SK-N-DZ (cell line): ENCODE measurements at regions not wholly inside any gene's neighbourhood (a gene's known extent, or its start where the extent isn't known, plus 50 kb on each side); places are given as distances from the start of the nearest gene placed in this dataset.
"Not testable (repeated sequence)": the region's sequence is repeated elsewhere in the genome, so short reads cannot be mapped to it uniquely, and the experiment has no call there.

Experiments
- DNase-seq: peaks from one replicate; pipeline ENCODE4 v3.0.0-alpha.2; 2015; ENCODE audit warnings: low spot score
- small RNA-seq, 2 experiments: library from RNA; depleted of rRNA; stranded (forward); fragments of <200 nt; gene quantifications; one replicate each; pipeline ENCODE3, GENCODE V24; 2014

- DNase-seq, result no peak
Measured at GRCh38 chr7:120170834-120171233, 102.1 kb upstream of the KCND2 start.

DNA sequence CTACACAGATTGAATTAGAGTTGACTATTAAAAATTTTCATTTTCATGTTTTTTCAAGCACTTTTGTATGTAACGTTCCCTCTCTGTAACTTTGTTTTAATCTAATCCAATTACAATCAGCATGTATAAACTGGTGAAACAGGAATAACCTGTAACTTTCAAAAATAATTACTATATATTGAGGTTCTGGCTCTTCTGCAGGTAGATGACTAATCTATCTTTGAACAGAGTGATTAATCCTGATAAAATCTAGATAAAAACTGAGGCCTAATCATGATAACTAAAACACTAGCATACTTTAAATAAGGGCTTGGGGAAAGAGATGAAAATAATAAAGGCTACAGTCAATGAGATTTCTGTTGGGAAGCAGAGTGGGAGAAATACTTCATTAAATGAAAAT lies 101.6 kb upstream of the KCND2 start:
- no peak for DNase-seq

DNA sequence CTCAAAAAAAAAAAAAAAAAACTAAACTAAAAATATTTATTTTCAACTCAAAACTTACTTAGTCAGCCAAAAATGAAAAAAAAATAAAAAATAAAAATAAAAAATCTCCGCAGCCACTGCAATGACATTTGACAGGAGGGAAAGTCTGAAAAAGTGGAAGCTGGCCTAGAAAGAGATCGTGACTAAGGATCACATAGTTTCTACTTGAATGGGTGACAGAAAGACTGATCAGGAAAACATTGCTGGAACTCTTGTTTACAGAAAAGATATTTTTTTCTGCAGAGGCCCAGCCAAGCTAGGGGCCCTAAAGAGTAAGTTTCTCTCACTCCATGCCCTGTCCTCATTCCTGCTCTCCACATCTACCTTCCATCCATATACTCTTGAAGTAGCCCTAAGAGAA lies 92.8 kb upstream of the KCND2 start:
- no peak for DNase-seq

- no peak for DNase-seq
Measured at GRCh38 chr7:120181499-120181898, 91.5 kb upstream of the KCND2 start.

DNA sequence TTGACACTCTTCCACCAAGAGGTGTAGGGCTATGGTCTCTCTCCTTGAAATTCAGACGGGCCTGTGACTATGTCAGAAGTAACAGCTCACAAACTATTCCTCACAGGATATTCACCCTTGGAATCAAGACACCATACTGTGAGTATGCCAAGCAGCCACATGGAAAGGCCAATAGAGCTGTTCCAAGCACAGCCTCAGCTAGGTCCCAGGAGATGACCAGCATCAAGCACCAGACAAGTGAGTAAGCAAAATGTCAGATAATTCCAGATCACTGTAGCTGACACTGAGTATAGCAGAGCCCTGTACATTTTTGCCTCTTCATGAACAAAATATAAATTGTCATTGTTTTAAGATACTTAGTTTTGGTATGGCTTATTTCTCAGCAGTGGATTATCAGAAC lies 88.1 kb upstream of the KCND2 start:
- DNase-seq, result no peak

GRCh38 chr7:120185940-120186682 lies 86.9 kb upstream of the KCND2 start:
- DNase-seq, result no peak

GRCh38 chr7:120186688-120187087 lies 86.3 kb upstream of the KCND2 start:
- no peak for DNase-seq

DNA sequence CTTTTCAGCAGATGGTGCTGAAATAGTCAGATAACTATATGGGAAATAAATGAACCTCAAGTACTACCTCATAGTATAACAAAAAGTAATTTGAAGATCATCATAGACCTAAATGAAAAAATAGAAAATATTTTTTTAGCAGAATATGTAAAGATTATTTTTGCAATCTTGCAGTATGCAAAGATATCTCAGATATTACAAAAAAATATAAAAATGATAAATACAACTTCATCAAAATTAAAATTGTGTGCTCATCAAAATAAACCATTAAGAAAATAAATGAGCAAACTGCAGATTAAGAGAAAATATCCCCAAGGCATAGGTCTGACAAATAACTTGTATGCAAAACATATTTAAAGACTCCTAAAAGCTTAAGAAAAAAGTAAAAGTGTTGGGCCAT lies 83.4 kb upstream of the KCND2 start:
- no peak for DNase-seq

GRCh38 chr7:120190109-120190508 lies 82.9 kb upstream of the KCND2 start:
- DNase-seq, result no peak

DNA sequence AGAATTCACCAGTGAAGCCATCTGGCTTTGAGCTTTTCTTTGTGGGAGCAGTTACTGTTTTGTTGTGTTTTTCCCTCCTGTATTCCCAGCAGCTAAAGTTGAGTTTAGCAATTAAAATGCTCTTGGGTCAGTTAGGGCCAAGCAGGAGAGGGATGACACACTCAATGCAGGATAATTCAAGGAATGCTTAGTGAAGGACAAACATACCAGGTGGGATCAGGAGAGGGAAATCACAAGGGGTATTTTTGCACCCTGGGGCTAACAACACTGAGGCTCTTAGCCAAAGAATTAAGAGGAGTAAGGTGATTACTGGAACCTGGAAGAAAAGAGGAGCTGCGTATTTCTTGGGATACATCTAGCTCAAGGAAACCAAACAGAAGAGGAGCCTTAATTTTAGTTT lies 82.4 kb upstream of the KCND2 start:
- DNase-seq, result no peak

- not testable (repeated sequence) for DNase-seq
Measured at GRCh38 chr7:120191423-120191822, 81.6 kb upstream of the KCND2 start.

DNA sequence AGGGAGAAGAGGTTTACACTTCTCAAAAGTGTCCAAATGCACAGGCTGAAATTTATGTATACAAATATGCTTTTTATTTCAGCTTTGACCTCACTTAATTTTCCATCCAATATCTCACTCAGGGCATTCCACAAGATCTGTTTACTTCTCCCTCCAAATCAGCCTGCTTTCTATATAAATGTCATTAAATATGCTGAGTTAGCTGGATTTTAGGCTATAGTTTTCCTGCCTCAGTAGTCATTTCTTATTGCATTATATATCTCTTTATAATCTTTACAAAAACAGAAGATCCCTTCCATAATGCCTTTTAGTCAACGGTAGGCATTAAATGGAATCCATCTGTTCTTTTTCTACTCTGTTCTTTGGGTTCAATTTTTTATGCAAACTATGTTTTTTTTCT lies 71.7 kb upstream of the KCND2 start:
- DNase-seq, result no peak

DNA sequence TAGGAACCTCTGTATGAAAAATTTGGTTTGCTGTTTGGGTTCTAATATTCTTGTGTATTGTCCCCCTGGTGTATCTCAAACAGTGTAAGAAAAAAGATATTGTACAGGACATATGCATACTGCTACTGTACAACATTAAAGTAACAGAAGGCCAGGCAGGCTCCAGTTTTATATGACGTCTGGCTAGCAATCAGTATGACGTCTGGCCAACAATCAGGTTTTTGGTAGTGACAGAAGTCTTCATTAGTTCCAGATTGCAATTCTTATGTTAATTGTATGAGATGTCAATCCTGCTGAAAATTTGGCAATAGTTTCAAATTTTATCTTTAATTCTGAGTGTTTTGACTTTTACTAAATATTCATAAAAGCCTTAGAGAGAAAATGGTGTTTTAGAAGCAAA lies 67.9 kb upstream of the KCND2 start:
- DNase-seq, result no peak

GRCh38 chr7:120207037-120207436 lies 65.9 kb upstream of the KCND2 start:
- DNase-seq, result no peak

DNA sequence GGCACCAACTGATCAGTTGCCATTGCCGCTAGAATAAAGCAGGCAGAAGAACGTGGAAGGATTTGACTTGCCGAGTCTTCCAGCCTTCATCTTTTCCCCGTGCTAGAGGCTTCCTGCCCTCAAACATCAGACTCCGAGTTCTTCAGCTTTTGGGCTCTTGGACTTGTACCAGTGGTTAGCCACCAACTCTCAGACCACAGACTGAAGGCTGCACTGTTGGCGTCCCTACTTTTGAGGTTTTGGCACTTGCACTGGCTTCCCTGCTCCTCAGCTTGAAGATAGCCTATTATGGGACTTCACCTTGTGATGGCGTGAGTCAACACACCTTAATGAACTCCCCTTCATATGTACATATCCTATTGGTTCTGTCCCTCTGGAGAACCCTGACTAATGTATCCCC lies 57.3 kb upstream of the KCND2 start:
- DNase-seq, result no peak

DNA sequence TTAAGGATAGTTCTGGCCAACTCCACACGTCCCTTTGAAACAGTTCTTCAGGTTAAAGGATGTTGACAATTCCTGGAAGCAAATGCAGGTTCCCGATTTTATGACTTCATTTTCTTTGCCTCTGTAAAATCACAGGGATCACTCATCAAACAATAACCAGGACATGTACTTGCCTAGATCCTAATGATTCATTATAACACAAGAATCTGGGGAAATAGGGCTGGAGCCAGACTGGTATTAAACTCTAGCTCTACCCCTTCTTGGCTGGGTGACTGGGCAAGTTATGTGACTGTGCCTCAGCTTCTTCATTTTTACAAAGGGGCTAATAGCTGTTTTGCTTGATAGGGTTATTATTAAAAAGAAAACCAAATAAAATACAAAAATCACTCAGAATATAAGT lies 56.0 kb upstream of the KCND2 start:
- no peak for DNase-seq

GRCh38 chr7:120218712-120219111 lies 54.3 kb upstream of the KCND2 start:
- DNase-seq, result no peak

- DNase-seq, result no peak
Measured at GRCh38 chr7:120221666-120222065, 51.3 kb upstream of the KCND2 start.

Small RNA genes lying in the stretch of these regions (small RNA-seq; reads per million reads assigned to genes)
- gene RNU1-29P, result 0.04 to 0.05 reads per million in 2 experiments
